A673 (cell line): ENCODE measurements at regions not wholly inside any gene's neighbourhood (a gene's known extent, or its start where the extent isn't known, plus 50 kb on each side); places are given as distances from the start of the nearest gene placed in this dataset.

Experiments
- BruUV-seq: library from RNA; stranded (reverse); fragments of 400-500 nt; replicated peaks from 2 replicates; lab custom pipeline; 2021; lab: Mats Ljungman, UMichigan
- CTCF ChIA-PET: fragments of 300-600 bp; sonication (Branson Sonifier 250); formaldehyde crosslinking; loops from one replicate; lab custom pipeline; 2022; ENCODE audit warnings: antibody characterized with exemption; lab: Charles Lee
- POLR2A ChIA-PET: fragments of 300-600 bp; sonication (Branson Sonifier 250); formaldehyde crosslinking; loops from one replicate; lab custom pipeline; 2022; ENCODE audit warnings: antibody characterized with exemption; ENCODE audit not compliant: low non-redundant PET; lab: Charles Lee
- DNase-seq: peaks from one replicate; pipeline ENCODE4 v3.0.0-alpha.2; 2015; ENCODE audit warnings: low spot score
- H3K27ac ChIP-seq: fragments of 200-600 bp; sonication (generic); 2 replicates; pipeline ENCODE4 v1.5.1; 2016; ENCODE audit warnings: mixed run types, low read depth, mild to moderate bottlenecking, mixed read lengths, antibody characterized with exemption, low read length; ENCODE audit not compliant: poor library complexity, severe bottlenecking
- H3K27me3 ChIP-seq: fragments of 200-600 bp; sonication (generic); replicated peaks from 2 replicates; pipeline ENCODE4 v1.6.1; 2017; ENCODE audit warnings: mixed run types, low read depth, mild to moderate bottlenecking, mixed read lengths, antibody characterized with exemption, low read length; ENCODE audit not compliant: insufficient read depth, poor library complexity
- H3K36me3 ChIP-seq: fragments of 200-600 bp; sonication (generic); 2 replicates; pipeline ENCODE4 v1.6.1; 2016; ENCODE audit warnings: mixed run types, mild to moderate bottlenecking, mixed read lengths, antibody characterized with exemption, low read length; ENCODE audit not compliant: insufficient read depth, poor library complexity, severe bottlenecking
- H3K4me1 ChIP-seq: fragments of 200-600 bp; sonication (generic); 2 replicates; pipeline ENCODE4 v1.6.1; 2017; ENCODE audit warnings: mixed run types, mild to moderate bottlenecking, mixed read lengths, antibody characterized with exemption, low read length; ENCODE audit not compliant: insufficient read depth, poor library complexity, severe bottlenecking
- H3K4me3 ChIP-seq: fragments of 200-600 bp; sonication (generic); 2 replicates; pipeline ENCODE4 v1.5.1; 2016; ENCODE audit warnings: low read depth, mixed run types, mild to moderate bottlenecking, mixed read lengths, low read length; ENCODE audit not compliant: poor library complexity, severe bottlenecking
- H3K9me3 ChIP-seq: fragments of 200-600 bp; sonication (generic); 2 replicates; pipeline ENCODE4 v1.6.1; 2016; ENCODE audit warnings: mixed run types, low read depth, mild to moderate bottlenecking, mixed read lengths, antibody characterized with exemption, low read length; ENCODE audit not compliant: poor library complexity, severe bottlenecking
- EZH2 ChIP-seq: fragments of 200-600 bp; sonication (generic); IDR thresholded peaks from 2 replicates; pipeline ENCODE4 v1.6.1; 2017; ENCODE audit warnings: borderline replicate concordance, low read depth, mild to moderate bottlenecking, mixed read lengths, antibody characterized with exemption, low read length; ENCODE audit not compliant: poor library complexity, severe bottlenecking
- intact Hi-C: fragments of 100-400 bp; cut with micrococcal nuclease; formaldehyde crosslinking; loops from one replicate; pipeline ENCODE4 v1.10.0; 2022; ENCODE audit not compliant: unreplicated experiment
- TF ChIP-seq, protein P1 (sequence below): fragments of 300-800, 200-600 bp; sonication (generic); conservative IDR thresholded peaks from 2 replicates; pipeline ENCODE4 v1.5.1; 2017; ENCODE audit warnings: low read depth, mild to moderate bottlenecking, antibody characterized with exemption, low read length, moderate library complexity, mixed read lengths

DNA sequence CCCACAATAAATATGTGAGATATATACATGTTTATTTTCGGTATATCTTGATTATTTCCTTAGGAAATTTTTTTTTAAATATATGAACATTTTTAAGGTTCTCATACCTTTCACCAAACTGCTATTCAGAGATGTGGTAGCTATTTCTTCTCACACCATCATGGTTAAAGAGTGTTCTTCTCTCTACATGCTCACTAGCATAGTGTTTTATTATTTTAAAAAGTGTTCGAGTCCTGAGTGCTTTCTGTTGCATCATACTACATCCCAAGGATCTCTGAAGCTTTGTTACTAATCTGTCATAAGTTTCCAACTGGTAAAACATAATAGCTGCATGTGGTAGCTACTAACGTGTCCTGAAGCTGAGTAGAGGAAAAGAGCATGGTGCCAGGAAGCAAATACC lies 177.4 kb upstream of the GLRA1 start:
- TF ChIP-seq EZH2 = no peak
- TF ChIP-seq, protein P1, sequence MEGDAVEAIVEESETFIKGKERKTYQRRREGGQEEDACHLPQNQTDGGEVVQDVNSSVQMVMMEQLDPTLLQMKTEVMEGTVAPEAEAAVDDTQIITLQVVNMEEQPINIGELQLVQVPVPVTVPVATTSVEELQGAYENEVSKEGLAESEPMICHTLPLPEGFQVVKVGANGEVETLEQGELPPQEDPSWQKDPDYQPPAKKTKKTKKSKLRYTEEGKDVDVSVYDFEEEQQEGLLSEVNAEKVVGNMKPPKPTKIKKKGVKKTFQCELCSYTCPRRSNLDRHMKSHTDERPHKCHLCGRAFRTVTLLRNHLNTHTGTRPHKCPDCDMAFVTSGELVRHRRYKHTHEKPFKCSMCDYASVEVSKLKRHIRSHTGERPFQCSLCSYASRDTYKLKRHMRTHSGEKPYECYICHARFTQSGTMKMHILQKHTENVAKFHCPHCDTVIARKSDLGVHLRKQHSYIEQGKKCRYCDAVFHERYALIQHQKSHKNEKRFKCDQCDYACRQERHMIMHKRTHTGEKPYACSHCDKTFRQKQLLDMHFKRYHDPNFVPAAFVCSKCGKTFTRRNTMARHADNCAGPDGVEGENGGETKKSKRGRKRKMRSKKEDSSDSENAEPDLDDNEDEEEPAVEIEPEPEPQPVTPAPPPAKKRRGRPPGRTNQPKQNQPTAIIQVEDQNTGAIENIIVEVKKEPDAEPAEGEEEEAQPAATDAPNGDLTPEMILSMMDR = no peak
- no peak overlapping the region for H3K27ac ChIP-seq
- CTCF ChIA-PET = no interaction called here
- DNase-seq = no peak
- H3K4me3 ChIP-seq = no peak overlapping the region
- intact Hi-C loops = no loop called here
- POLR2A ChIA-PET = no interaction called here
- no peaks in the 10 kb centered on the region for H3K36me3 ChIP-seq
- H3K27me3 ChIP-seq = peaks cover 41% of the 10 kb centered on the region
- no TSS peak for BruUV-seq
- no peaks in the 10 kb centered on the region for H3K9me3 ChIP-seq
- H3K4me1 ChIP-seq = no peaks in the 10 kb centered on the region

- no peak for DNase-seq
- no TSS peak for BruUV-seq
These were observed 175.8 kb upstream of the GLRA1 start for GRCh38 chr5:152100462-152100861.

GRCh38 chr5:152097128-152097527 lies 172.5 kb upstream of the GLRA1 start:
- no peaks in the 10 kb centered on the region for H3K4me1 ChIP-seq
- no peak overlapping the region for H3K4me3 ChIP-seq
- H3K36me3 ChIP-seq = no peaks in the 10 kb centered on the region
- H3K9me3 ChIP-seq = no peaks in the 10 kb centered on the region
- ChIA-PET POLR2A (no interaction called here), CTCF (no interaction called here)
- no peak for DNase-seq
- H3K27me3 ChIP-seq = peaks cover 29% of the 10 kb centered on the region
- H3K27ac ChIP-seq = no peak overlapping the region
- BruUV-seq = no TSS peak
- no peak for TF ChIP-seq EZH2
- TF ChIP-seq, protein P1 = no peak
- intact Hi-C loops = no loop called here

More at GRCh38 chr5:152100462-152100861, 175.8 kb upstream of the GLRA1 start:
- Histone ChIP-seq H3K9me3 (no peaks in the 10 kb centered on the region), H3K4me3 (no peak overlapping the region), H3K4me1 (no peaks in the 10 kb centered on the region), H3K36me3 (no peaks in the 10 kb centered on the region), H3K27me3 (peaks cover 41% of the 10 kb centered on the region), H3K27ac (no peak overlapping the region)
- intact Hi-C loops = no loop called here
- CTCF ChIA-PET = no interaction called here
- TF ChIP-seq, protein P1 = no peak
- TF ChIP-seq EZH2 = no peak
- POLR2A ChIA-PET = no interaction called here
